OCI-LY7 (cell line): ENCODE measurements at regions not wholly inside any gene's neighbourhood (a gene's known extent, or its start where the extent isn't known, plus 50 kb on each side); places are given as distances from the start of the nearest gene placed in this dataset.

Experiments used
- BruUV-seq: library from RNA; stranded (reverse); fragments of 400-500 nt; replicated peaks from 2 replicates; lab custom pipeline; 2021; lab: Mats Ljungman, UMichigan
- CTCF ChIA-PET: fragments of 300-600 bp; sonication (Branson Sonifier 250); formaldehyde crosslinking; loops from one replicate; lab custom pipeline; 2022; ENCODE audit warnings: antibody characterized with exemption; ENCODE audit not compliant: unreplicated experiment; lab: Charles Lee
- POLR2A ChIA-PET: fragments of 300-600 bp; sonication (Branson Sonifier 250); formaldehyde crosslinking; loops from one replicate; lab custom pipeline; 2022; ENCODE audit warnings: antibody characterized with exemption; lab: Charles Lee
- DNase-seq: peaks from one replicate; pipeline ENCODE4 v3.0.0-alpha.2; 2015; ENCODE audit warnings: low spot score
- H2AFZ ChIP-seq: fragments of 200-600 bp; sonication (generic), shearing (Covaris generic); 2 replicates; pipeline ENCODE4 v1.6.1; 2014; ENCODE audit warnings: mild to moderate bottlenecking, antibody characterized with exemption, low read length, moderate library complexity
- H3K27ac ChIP-seq: fragments of 200-600 bp; sonication (generic); 2 replicates; pipeline ENCODE4 v1.5.1; 2014; ENCODE audit warnings: mixed run types, low read depth, mild to moderate bottlenecking, moderate library complexity, low read length, inconsistent platforms; ENCODE audit not compliant: poor library complexity, severe bottlenecking
- H3K36me3 ChIP-seq: fragments of 200-600 bp; sonication (generic); 2 replicates; pipeline ENCODE4 v1.6.1; 2014; ENCODE audit warnings: mild to moderate bottlenecking, antibody characterized with exemption, low read length, moderate library complexity, mixed read lengths; ENCODE audit not compliant: insufficient read depth
- H3K4me1 ChIP-seq: fragments of 200-600 bp; sonication (generic); 2 replicates; pipeline ENCODE4 v1.5.1; 2014; ENCODE audit warnings: mild to moderate bottlenecking, low read length; ENCODE audit not compliant: insufficient read depth, poor library complexity, severe bottlenecking
- H3K4me2 ChIP-seq: fragments of 200-600 bp; sonication (generic); 2 replicates; pipeline ENCODE4 v1.6.1; 2014; ENCODE audit warnings: mild to moderate bottlenecking, low read length
- H3K4me3 ChIP-seq: fragments of 200-600 bp; sonication (generic); 2 replicates; pipeline ENCODE4 v1.5.1; 2014; ENCODE audit warnings: mild to moderate bottlenecking, low read depth, low read length; ENCODE audit not compliant: poor library complexity, severe bottlenecking
- H3K79me2 ChIP-seq: fragments of 200-600 bp; sonication (generic); 2 replicates; pipeline ENCODE4 v1.6.1; 2016; ENCODE audit warnings: low read depth, mild to moderate bottlenecking, low read length, moderate library complexity, mixed read lengths; ENCODE audit not compliant: insufficient read depth
- H3K9me2 ChIP-seq: fragments of 200-600 bp; sonication (generic); 2 replicates; pipeline ENCODE4 v1.6.1; 2016; ENCODE audit warnings: mild to moderate bottlenecking, low read length, mixed read lengths; ENCODE audit not compliant: insufficient read depth
- H3K9me3 ChIP-seq: fragments of 200-600 bp; sonication (generic); 2 replicates; pipeline ENCODE4 v1.6.1; 2014; ENCODE audit warnings: mild to moderate bottlenecking, mixed run types, low read length, mixed read lengths
- H4K20me1 ChIP-seq: fragments of 200-600 bp; sonication (generic); 2 replicates; pipeline ENCODE4 v1.6.1; 2014; ENCODE audit warnings: mild to moderate bottlenecking, antibody characterized with exemption, low read length, moderate library complexity, mixed read lengths; ENCODE audit not compliant: insufficient read depth
- CTCF ChIP-seq: fragments of 200-600 bp; sonication (generic); conservative IDR thresholded peaks from 2 replicates; pipeline ENCODE4 v1.5.1; 2014; ENCODE audit warnings: mild to moderate bottlenecking, antibody characterized with exemption, low read length, moderate library complexity, mixed read lengths
- EZH2phosphoT487 ChIP-seq: fragments of 200-600 bp; sonication (generic); IDR thresholded peaks from 2 replicates; pipeline ENCODE4 v1.6.1; 2018; ENCODE audit warnings: low read depth, borderline replicate concordance, mild to moderate bottlenecking, mixed run types, antibody characterized with exemption, low read length, moderate library complexity, mixed read lengths
- intact Hi-C: fragments of 100-400 bp; cut with micrococcal nuclease; formaldehyde crosslinking; loops from one replicate; pipeline ENCODE4 v1.10.0; 2022; ENCODE audit not compliant: unreplicated experiment

GRCh38 chr2:150171065-150171548, 316.4 kb downstream of the RND3 start:
- intact Hi-C loops, result no loop called here
- Histone ChIP-seq H3K9me3 (no peaks in the 10 kb centered on the region), H2AFZ (no peak overlapping the region), H3K79me2 (no peaks in the 10 kb centered on the region), H3K4me1 (no peaks in the 10 kb centered on the region), H3K9me2 (no peaks in the 10 kb centered on the region), H3K4me2 (no peak overlapping the region), H3K27ac (no peak overlapping the region), H3K36me3 (no peaks in the 10 kb centered on the region), H3K4me3 (no peak overlapping the region), H4K20me1 (no peaks in the 10 kb centered on the region)
- ChIA-PET CTCF (no interaction called here), POLR2A (no interaction called here)
- DNase-seq, result no peak
- TF ChIP-seq CTCF, result no peak
- TF ChIP-seq EZH2phosphoT487, result no peak
- no TSS peak for BruUV-seq

- intact Hi-C loops, result no loop called here
- ChIA-PET CTCF (no interaction called here), POLR2A (interaction anchor here (0.8 kb wide), 1 partner anchor 10 kb away, joined by 3 read pairs; no protein-coding TSS in a partner anchor)
- no peaks in the 10 kb centered on the region for H4K20me1 ChIP-seq
- no TSS peak for BruUV-seq
- H3K79me2 ChIP-seq, result no peaks in the 10 kb centered on the region
- no peak for TF ChIP-seq CTCF
- TF ChIP-seq EZH2phosphoT487, result no peak
- no peaks in the 10 kb centered on the region for H3K4me1 ChIP-seq
- no peaks in the 10 kb centered on the region for H3K36me3 ChIP-seq
- DNase-seq, result no peak
- no peaks in the 10 kb centered on the region for H3K9me2 ChIP-seq
- H3K9me3 ChIP-seq, result no peaks in the 10 kb centered on the region
- H2AFZ ChIP-seq, result no peak overlapping the region
- no peak overlapping the region for H3K27ac ChIP-seq
- H3K4me3 ChIP-seq, result no peak overlapping the region
- no peak overlapping the region for H3K4me2 ChIP-seq
Observed at GRCh38 chr2:150169237-150169629, 318.2 kb downstream of the RND3 start.

- H2AFZ ChIP-seq, result no peak overlapping the region
- no peaks in the 10 kb centered on the region for H3K36me3 ChIP-seq
- H3K9me2 ChIP-seq, result no peaks in the 10 kb centered on the region
- H3K4me2 ChIP-seq, result no peak overlapping the region
- no peaks in the 10 kb centered on the region for H3K4me1 ChIP-seq
- DNase-seq, result no peak
- no peaks in the 10 kb centered on the region for H3K79me2 ChIP-seq
- H3K27ac ChIP-seq, result no peak overlapping the region
- no peaks in the 10 kb centered on the region for H3K9me3 ChIP-seq
- BruUV-seq, result no TSS peak
- H4K20me1 ChIP-seq, result no peaks in the 10 kb centered on the region
- POLR2A ChIA-PET, result interaction anchor here (0.8 kb wide), 1 partner anchor 9 kb away, joined by 3 read pairs; no protein-coding TSS in a partner anchor
- CTCF ChIA-PET, result no interaction called here
- H3K4me3 ChIP-seq, result no peak overlapping the region
- TF ChIP-seq EZH2phosphoT487 (no peak), CTCF (no peak)
- intact Hi-C loops, result no loop called here
Observed at GRCh38 chr2:150168595-150169236, 318.8 kb downstream of the RND3 start.
